Lung (tissue), 11 donors: ENCODE measurements at regions not wholly inside any gene's neighbourhood (a gene's known extent, or its start where the extent isn't known, plus 50 kb on each side); places are given as distances from the start of the nearest gene placed in this dataset.

ENCODE experiments used
- ATAC-seq: fragments of 200-7000 bp; cut with Tn5 transposase; one replicate; pipeline ENCODE4 v1.9.1; 2020; ENCODE audit warnings: moderate number of reproducible peaks; ENCODE audit not compliant: insufficient read depth, low FRiP score
- DNase-seq, 3 donors: peaks; one replicate each; pipeline ENCODE4 v3.0.0-alpha.2; 2013 to 2017
- H3K27ac ChIP-seq, 2 donors: one replicate each; pipeline ENCODE4 v1.5.1; 2013; ENCODE audit warnings: mild to moderate bottlenecking in 2 of 2, moderate library complexity in 2 of 2, control low read depth in 1 of 2, inconsistent platforms in 1 of 2, low read depth in 1 of 2, low read length in 1 of 2
- H3K27me3 ChIP-seq, 3 donors: one replicate each; pipeline ENCODE4 v1.5.1; 2013; ENCODE audit warnings: low read length in 2 of 3; ENCODE audit not compliant: control insufficient read depth in 3 of 3, insufficient read depth in 3 of 3
- H3K36me3 ChIP-seq, 4 donors: one replicate each; pipeline ENCODE4 v1.5.1; 2013; ENCODE audit warnings: low read length in 4 of 4, mild to moderate bottlenecking in 1 of 4, moderate library complexity in 1 of 4; ENCODE audit not compliant: control insufficient read depth in 4 of 4, insufficient read depth in 4 of 4
- H3K4me1 ChIP-seq, 5 donors: one replicate each; pipeline ENCODE4 v1.5.1; 2013; ENCODE audit warnings: low read length in 5 of 5, mild to moderate bottlenecking in 2 of 5, moderate library complexity in 1 of 5; ENCODE audit not compliant: control insufficient read depth in 5 of 5, insufficient read depth in 5 of 5
- H3K4me3 ChIP-seq: one replicate; pipeline ENCODE4 v1.5.1; 2013; ENCODE audit warnings: mild to moderate bottlenecking, control low read depth, moderate library complexity
- H3K9ac ChIP-seq, 2 donors: one replicate each; pipeline ENCODE4 v1.5.1; 2013; ENCODE audit warnings: low read length in 2 of 2, control low read depth in 1 of 2; ENCODE audit not compliant: insufficient read depth in 1 of 2
- H3K9me3 ChIP-seq, 4 donors: one replicate each; pipeline ENCODE4 v1.5.1; 2013; ENCODE audit warnings: low read length in 3 of 4, mild to moderate bottlenecking in 1 of 4, moderate library complexity in 1 of 4; ENCODE audit not compliant: control insufficient read depth in 4 of 4, insufficient read depth in 3 of 4
- WGBS, 2 donors: extraction: QIAGEN DNeasy Blood & Tissue Kit; methylation state at CpG; one replicate each; pipeline ENCODE4 v1.1.7; 2013; 5-methylcytosine and 5-hydroxymethylcytosine counted together
- TF ChIP-seq, protein P1 (sequence below): IDR thresholded peaks from 2 replicates; pipeline ENCODE4 v1.5.1; 2012; ENCODE audit warnings: mild to moderate bottlenecking; ENCODE audit errors: control extremely low read depth, extremely low read depth
- donor health status: control.
- donor health status: control.
- donor health status: Bipolar disorder and iron deficiency.
- donor health status: healthy.
- donor health status: DM: yes; HTN: yes; CAD: no.

- 33 to 36% methylated on average over 4 of the region's 4 CpGs for WGBS, 2 donors
- H3K27me3 ChIP-seq: no peaks in the 10 kb centered on the region
- no peaks in the 10 kb centered on the region for H3K4me1 ChIP-seq
- H3K36me3 ChIP-seq: no peaks in the 10 kb centered on the region
- no peak for ATAC-seq
- no peaks in the 10 kb centered on the region for H3K9me3 ChIP-seq
- no peak overlapping the region for H3K4me3 ChIP-seq
- no peak overlapping the region for H3K27ac ChIP-seq
- DNase-seq: peak; percentile 56 to 75 (median 63)
- TF ChIP-seq, protein P1, sequence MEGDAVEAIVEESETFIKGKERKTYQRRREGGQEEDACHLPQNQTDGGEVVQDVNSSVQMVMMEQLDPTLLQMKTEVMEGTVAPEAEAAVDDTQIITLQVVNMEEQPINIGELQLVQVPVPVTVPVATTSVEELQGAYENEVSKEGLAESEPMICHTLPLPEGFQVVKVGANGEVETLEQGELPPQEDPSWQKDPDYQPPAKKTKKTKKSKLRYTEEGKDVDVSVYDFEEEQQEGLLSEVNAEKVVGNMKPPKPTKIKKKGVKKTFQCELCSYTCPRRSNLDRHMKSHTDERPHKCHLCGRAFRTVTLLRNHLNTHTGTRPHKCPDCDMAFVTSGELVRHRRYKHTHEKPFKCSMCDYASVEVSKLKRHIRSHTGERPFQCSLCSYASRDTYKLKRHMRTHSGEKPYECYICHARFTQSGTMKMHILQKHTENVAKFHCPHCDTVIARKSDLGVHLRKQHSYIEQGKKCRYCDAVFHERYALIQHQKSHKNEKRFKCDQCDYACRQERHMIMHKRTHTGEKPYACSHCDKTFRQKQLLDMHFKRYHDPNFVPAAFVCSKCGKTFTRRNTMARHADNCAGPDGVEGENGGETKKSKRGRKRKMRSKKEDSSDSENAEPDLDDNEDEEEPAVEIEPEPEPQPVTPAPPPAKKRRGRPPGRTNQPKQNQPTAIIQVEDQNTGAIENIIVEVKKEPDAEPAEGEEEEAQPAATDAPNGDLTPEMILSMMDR: peak; percentile 26
- H3K9ac ChIP-seq: no peak overlapping the region
Measured at GRCh38 chr12:62123721-62124203, 136.4 kb upstream of the USP15 start.

DNA sequence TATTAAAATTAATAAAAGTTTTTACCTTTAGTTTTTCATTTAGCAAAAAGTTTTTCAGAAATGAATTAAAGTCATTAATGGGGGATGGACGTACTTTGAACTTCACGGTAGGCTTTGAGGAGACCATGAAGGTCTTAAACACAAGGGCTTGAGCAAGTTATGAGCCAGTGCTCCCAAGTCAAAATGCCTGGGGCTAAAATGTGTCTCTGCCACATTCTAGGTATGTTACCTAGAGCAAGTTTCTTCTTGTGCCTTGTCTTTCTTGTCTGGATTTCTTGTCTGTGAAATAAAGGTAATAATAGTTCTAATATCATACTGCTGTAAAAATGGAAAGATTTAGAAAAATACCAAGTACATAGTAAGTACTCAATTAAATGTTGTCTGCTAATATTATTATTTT, 132.7 kb upstream of the USP15 start:
- 96 to 98% methylated on average over 2 of the region's 2 CpGs for WGBS, 2 donors

DNA sequence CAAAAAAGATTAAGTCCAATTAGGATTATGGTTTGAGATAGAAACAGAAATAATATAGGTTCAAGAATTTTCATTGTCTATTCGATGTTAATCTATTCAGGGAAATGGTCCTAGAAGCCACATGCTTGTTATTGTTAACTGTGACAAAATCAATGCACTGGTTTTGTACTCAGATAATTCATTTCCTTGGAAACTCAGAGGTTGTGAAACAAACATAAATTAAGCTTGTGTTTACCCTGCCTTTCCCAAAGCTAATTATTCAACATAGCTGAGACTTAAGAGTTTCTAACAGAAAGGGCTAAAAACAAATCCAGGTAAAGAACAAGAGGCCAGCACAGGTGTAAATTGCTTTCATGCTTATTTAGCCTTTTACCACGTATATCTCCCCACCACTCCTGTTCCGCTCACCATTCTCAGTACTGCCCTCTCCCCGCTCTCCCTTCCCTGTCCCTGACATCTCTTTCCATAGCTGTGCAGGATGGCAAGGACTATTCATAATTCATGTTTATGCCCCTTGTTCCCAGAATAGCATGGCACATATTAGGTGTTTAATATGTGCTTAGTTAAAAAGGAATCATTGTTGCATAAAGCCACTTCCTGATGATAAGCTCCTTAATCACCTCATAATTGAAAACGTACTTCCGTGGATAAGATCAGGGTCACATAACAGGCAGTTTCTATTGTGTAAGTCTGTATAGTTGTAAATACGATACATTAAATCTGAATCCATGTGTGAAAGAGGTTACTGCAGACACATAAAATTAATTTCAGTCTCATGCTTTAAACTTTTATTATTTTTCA, 131.8 kb upstream of the USP15 start:
- Histone ChIP-seq H3K4me3 (no peak overlapping the region), H3K27me3 (no peaks in the 10 kb centered on the region), H3K27ac (no peak overlapping the region), H3K9ac (no peak overlapping the region), H3K9me3 (no peaks in the 10 kb centered on the region), H3K36me3 (no peaks in the 10 kb centered on the region), H3K4me1 (no peaks in the 10 kb centered on the region)
- TF ChIP-seq, protein P1: no peak
- DNase-seq: peak in 1 of 3 donors; percentile 14
- WGBS, 2 donors: 43 to 50% methylated on average over 7 of the region's 7 CpGs
- ATAC-seq: no peak

More for the DNA sequence above, 132.7 kb upstream of the USP15 start:
- no peak overlapping the region for H3K27ac ChIP-seq
- no peaks in the 10 kb centered on the region for H3K36me3 ChIP-seq
- H3K9me3 ChIP-seq: no peaks in the 10 kb centered on the region
- no peak overlapping the region for H3K4me3 ChIP-seq
- H3K4me1 ChIP-seq: no peaks in the 10 kb centered on the region
- DNase-seq (no peak), ATAC-seq (no peak)
- TF ChIP-seq, protein P1: no peak
- no peaks in the 10 kb centered on the region for H3K27me3 ChIP-seq
- no peak overlapping the region for H3K9ac ChIP-seq
